SK-N-SH treated with all-trans-retinoic acid at 6 μM for 48 hours (cell line): ENCODE measurements at regions not wholly inside any gene's neighbourhood (a gene's known extent, or its start where the extent isn't known, plus 50 kb on each side); places are given as distances from the start of the nearest gene placed in this dataset.

Source experiments
- ATAC-seq: fragments of 200-7000 bp; cut with Tn5 transposase; 3 replicates; pipeline ENCODE4 v1.9.1; 2020; ENCODE audit warnings: mild to moderate bottlenecking, moderate library complexity
- BACH2 ChIP-seq: fragments of 250-450 bp; sonication (Bioruptor Pico); IDR thresholded peaks from 2 replicates; pipeline ENCODE4 v1.9.0; 2021; ENCODE audit warnings: mild to moderate bottlenecking, borderline replicate concordance
- CSDC2 ChIP-seq: fragments of 250-450 bp; sonication (Bioruptor Pico); IDR thresholded peaks from 2 replicates; pipeline ENCODE4 v1.5.0; 2020; ENCODE audit warnings: mild to moderate bottlenecking, moderate library complexity
- ESRRG ChIP-seq: fragments of 250-450 bp; sonication (Bioruptor Pico); IDR thresholded peaks from 2 replicates; pipeline ENCODE4 v1.6.1; 2021; ENCODE audit warnings: mild to moderate bottlenecking
- GLIS3 ChIP-seq: fragments of 250-450 bp; sonication (Bioruptor Pico); IDR thresholded peaks from 2 replicates; pipeline ENCODE4 v1.5.0; 2020; ENCODE audit warnings: mild to moderate bottlenecking, moderate library complexity
- ISL1 ChIP-seq: fragments of 250-450 bp; sonication (Bioruptor Pico); IDR thresholded peaks from 2 replicates; pipeline ENCODE4 v2.1.2; 2022; ENCODE audit warnings: mild to moderate bottlenecking, moderate library complexity
- OSR1 ChIP-seq: fragments of 250-450 bp; sonication (Bioruptor Pico); IDR thresholded peaks from 2 replicates; pipeline ENCODE4 v1.8.0; 2022; ENCODE audit warnings: moderate library complexity, mild to moderate bottlenecking, inconsistent platforms
- PPARA ChIP-seq: fragments of 250-450 bp; sonication (Bioruptor Pico); IDR thresholded peaks from 2 replicates; pipeline ENCODE4 v1.5.0; 2020; ENCODE audit warnings: mild to moderate bottlenecking, borderline replicate concordance
- RARB ChIP-seq: fragments of 250-450 bp; sonication (Bioruptor Pico); IDR thresholded peaks from 2 replicates; pipeline ENCODE4 v1.8.0; 2021; ENCODE audit warnings: mild to moderate bottlenecking, moderate library complexity
- SNAI2 ChIP-seq: fragments of 250-450 bp; sonication (Bioruptor Pico); IDR thresholded peaks from 2 replicates; pipeline ENCODE4 v1.5.0; 2020; ENCODE audit warnings: mild to moderate bottlenecking, moderate library complexity
- TCF4 ChIP-seq: fragments of 250-450 bp; sonication (Bioruptor Pico); IDR thresholded peaks from 2 replicates; pipeline ENCODE4 v1.8.0; 2021; ENCODE audit warnings: mild to moderate bottlenecking, moderate library complexity, borderline replicate concordance
- TOX ChIP-seq: fragments of 250-450 bp; sonication (Bioruptor Pico); IDR thresholded peaks from 2 replicates; pipeline ENCODE4 v1.8.0; 2021; ENCODE audit warnings: mild to moderate bottlenecking, moderate library complexity, borderline replicate concordance
- ZC3H10 ChIP-seq: fragments of 250-450 bp; sonication (Bioruptor Pico); IDR thresholded peaks from 2 replicates; pipeline ENCODE4 v1.5.1; 2021; ENCODE audit warnings: mild to moderate bottlenecking, moderate library complexity
- ZFP3 ChIP-seq: fragments of 250-450 bp; sonication (Bioruptor Pico); IDR thresholded peaks from 2 replicates; pipeline ENCODE4 v1.5.0; 2020; ENCODE audit warnings: mild to moderate bottlenecking, moderate library complexity
- ZNF70 ChIP-seq: fragments of 450-650 bp; formaldehyde crosslinking; IDR thresholded peaks from 2 replicates; pipeline ENCODE4 v1.5.0; 2020; ENCODE audit warnings: mild to moderate bottlenecking, moderate library complexity
- TF ChIP-seq, protein P1 (sequence below): fragments of 250-450 bp; sonication (Bioruptor Pico); IDR thresholded peaks from 2 replicates; pipeline ENCODE4 v1.8.0; 2021; ENCODE audit warnings: low read depth, mild to moderate bottlenecking, moderate library complexity, borderline replicate concordance
- TF ChIP-seq, protein P2 (sequence below): fragments of 250-450 bp; sonication (Bioruptor Pico); IDR thresholded peaks from 2 replicates; pipeline ENCODE4 v1.5.1; 2021; ENCODE audit warnings: mild to moderate bottlenecking, moderate library complexity
- TF ChIP-seq, protein P3 (sequence below): fragments of 250-450 bp; sonication (Bioruptor Pico); IDR thresholded peaks from 2 replicates; pipeline ENCODE4 v1.5.1; 2020; ENCODE audit warnings: low read depth, mild to moderate bottlenecking, moderate library complexity
- TF ChIP-seq, protein P4 (sequence below): fragments of 250-450 bp; sonication (Bioruptor Pico); IDR thresholded peaks from 2 replicates; pipeline ENCODE4 v1.5.0; 2020; ENCODE audit warnings: mild to moderate bottlenecking, moderate library complexity

DNA sequence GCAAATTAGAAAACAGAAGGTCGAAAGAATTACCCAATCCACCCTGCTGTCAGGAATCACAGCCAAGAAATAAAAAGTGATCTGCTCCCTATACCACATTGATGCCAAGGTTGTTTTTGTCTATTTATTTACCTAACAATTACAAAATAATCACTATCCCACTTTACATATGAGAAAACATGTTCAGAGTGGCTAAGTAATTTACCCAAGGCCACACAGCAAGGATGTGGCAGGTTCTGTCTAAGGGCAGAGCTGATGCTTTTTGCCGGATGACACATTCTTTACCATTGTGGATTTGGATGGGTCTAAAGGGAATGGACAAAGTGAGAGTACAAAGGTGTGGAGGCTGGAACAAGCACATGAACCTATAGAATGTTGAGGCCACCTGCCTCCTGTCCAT, 460.7 kb downstream of the INSC start:
- TF ChIP-seq, protein P1, sequence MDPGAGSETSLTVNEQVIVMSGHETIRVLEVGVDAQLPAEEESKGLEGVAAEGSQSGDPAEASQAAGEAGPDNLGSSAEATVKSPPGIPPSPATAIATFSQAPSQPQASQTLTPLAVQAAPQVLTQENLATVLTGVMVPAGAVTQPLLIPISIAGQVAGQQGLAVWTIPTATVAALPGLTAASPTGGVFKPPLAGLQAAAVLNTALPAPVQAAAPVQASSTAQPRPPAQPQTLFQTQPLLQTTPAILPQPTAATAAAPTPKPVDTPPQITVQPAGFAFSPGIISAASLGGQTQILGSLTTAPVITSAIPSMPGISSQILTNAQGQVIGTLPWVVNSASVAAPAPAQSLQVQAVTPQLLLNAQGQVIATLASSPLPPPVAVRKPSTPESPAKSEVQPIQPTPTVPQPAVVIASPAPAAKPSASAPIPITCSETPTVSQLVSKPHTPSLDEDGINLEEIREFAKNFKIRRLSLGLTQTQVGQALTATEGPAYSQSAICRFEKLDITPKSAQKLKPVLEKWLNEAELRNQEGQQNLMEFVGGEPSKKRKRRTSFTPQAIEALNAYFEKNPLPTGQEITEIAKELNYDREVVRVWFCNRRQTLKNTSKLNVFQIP (CRISPR knock-in tag): no peak
- TF ChIP-seq RARB (CRISPR knock-in tag): no peak
- no peak for TF ChIP-seq SNAI2 (CRISPR knock-in tag)
- TF ChIP-seq CSDC2 (CRISPR knock-in tag): no peak
- no peak for TF ChIP-seq BACH2
- TF ChIP-seq ZC3H10 (CRISPR knock-in tag): no peak
- no peak for TF ChIP-seq TOX (CRISPR knock-in tag)
- TF ChIP-seq, all 23 proteins: peak for 0
- no peak for ATAC-seq

DNA sequence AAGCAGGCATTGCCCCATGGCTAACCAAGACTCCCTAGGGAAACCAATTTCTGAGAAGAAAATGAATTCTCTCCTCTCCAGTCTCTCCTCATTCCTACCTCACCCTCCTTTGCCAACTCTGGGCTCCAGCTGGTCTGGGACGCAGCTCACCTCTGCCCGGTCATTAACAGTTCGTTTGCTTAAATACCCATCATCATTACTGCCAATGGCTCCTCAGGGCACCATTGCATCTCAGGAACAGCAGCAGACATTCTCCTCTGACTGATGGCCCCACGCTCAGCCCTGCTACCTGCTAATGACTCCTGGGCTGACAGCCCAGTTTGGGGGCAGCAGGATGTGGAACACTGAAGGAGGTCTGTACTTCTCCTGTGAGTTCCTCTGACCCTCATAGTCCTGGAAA, 462.0 kb downstream of the INSC start:
- ATAC-seq: no peak

DNA sequence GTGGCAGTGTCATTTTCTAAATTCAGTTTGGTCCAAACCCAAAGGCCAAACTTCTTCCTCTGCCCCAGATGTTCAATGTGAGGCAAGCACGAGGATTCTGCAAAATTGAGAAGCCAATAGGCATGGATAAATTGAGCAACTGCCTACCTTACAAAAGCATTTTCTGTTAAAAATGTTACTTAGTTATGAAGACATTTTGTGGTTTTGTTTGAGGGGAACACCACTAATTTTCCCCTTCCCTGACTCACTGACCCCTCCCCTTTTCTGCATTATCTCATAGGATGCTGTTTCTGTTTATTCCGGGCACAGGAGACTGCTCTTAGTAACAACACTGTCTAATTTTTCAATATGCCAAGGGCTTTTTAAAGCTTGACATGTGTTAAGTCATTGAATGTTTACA, 462.8 kb downstream of the INSC start:
- ATAC-seq: no peak

More for the DNA sequence above, 462.0 kb downstream of the INSC start:
- TF ChIP-seq ESRRG (CRISPR knock-in tag) (no peak), BACH2 (no peak), ISL1 (CRISPR knock-in tag) (no peak), ZFP3 (CRISPR knock-in tag) (no peak), OSR1 (no peak), ZC3H10 (CRISPR knock-in tag) (no peak), ZNF70 (no peak), CSDC2 (CRISPR knock-in tag) (no peak), TCF4 (CRISPR knock-in tag) (no peak), GLIS3 (no peak), PPARA (no peak)
- TF ChIP-seq, protein P2, sequence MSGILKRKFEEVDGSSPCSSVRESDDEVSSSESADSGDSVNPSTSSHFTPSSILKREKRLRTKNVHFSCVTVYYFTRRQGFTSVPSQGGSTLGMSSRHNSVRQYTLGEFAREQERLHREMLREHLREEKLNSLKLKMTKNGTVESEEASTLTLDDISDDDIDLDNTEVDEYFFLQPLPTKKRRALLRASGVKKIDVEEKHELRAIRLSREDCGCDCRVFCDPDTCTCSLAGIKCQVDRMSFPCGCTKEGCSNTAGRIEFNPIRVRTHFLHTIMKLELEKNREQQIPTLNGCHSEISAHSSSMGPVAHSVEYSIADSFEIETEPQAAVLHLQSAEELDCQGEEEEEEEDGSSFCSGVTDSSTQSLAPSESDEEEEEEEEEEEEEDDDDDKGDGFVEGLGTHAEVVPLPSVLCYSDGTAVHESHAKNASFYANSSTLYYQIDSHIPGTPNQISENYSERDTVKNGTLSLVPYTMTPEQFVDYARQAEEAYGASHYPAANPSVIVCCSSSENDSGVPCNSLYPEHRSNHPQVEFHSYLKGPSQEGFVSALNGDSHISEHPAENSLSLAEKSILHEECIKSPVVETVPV (CRISPR knock-in tag): no peak
- TF ChIP-seq, protein P3, sequence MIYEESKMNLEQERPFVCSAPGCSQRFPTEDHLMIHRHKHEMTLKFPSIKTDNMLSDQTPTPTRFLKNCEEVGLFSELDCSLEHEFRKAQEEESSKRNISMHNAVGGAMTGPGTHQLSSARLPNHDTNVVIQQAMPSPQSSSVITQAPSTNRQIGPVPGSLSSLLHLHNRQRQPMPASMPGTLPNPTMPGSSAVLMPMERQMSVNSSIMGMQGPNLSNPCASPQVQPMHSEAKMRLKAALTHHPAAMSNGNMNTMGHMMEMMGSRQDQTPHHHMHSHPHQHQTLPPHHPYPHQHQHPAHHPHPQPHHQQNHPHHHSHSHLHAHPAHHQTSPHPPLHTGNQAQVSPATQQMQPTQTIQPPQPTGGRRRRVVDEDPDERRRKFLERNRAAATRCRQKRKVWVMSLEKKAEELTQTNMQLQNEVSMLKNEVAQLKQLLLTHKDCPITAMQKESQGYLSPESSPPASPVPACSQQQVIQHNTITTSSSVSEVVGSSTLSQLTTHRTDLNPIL (CRISPR knock-in tag): no peak
- TF ChIP-seq, protein P1 (CRISPR knock-in tag): no peak
- TF ChIP-seq, protein P4, sequence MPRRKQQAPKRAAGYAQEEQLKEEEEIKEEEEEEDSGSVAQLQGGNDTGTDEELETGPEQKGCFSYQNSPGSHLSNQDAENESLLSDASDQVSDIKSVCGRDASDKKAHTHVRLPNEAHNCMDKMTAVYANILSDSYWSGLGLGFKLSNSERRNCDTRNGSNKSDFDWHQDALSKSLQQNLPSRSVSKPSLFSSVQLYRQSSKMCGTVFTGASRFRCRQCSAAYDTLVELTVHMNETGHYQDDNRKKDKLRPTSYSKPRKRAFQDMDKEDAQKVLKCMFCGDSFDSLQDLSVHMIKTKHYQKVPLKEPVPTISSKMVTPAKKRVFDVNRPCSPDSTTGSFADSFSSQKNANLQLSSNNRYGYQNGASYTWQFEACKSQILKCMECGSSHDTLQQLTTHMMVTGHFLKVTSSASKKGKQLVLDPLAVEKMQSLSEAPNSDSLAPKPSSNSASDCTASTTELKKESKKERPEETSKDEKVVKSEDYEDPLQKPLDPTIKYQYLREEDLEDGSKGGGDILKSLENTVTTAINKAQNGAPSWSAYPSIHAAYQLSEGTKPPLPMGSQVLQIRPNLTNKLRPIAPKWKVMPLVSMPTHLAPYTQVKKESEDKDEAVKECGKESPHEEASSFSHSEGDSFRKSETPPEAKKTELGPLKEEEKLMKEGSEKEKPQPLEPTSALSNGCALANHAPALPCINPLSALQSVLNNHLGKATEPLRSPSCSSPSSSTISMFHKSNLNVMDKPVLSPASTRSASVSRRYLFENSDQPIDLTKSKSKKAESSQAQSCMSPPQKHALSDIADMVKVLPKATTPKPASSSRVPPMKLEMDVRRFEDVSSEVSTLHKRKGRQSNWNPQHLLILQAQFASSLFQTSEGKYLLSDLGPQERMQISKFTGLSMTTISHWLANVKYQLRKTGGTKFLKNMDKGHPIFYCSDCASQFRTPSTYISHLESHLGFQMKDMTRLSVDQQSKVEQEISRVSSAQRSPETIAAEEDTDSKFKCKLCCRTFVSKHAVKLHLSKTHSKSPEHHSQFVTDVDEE (CRISPR knock-in tag): no peak

More for the DNA sequence above, 462.8 kb downstream of the INSC start:
- TF ChIP-seq, protein P4 (CRISPR knock-in tag): no peak
